GM11168 (cell line): ENCODE measurements at regions not wholly inside any gene's neighbourhood (a gene's known extent, or its start where the extent isn't known, plus 50 kb on each side); places are given as distances from the start of the nearest gene placed in this dataset.
"Not testable (repeated sequence)": the region's sequence is repeated elsewhere in the genome, so short reads cannot be mapped to it uniquely, and the experiment has no call there.

Source experiments
- in situ Hi-C: fragments of 300-500 bp; cut with MboI; formaldehyde crosslinking; loops from one replicate; pipeline ENCODE4 v1.12.0; 2022; ENCODE audit warnings: low sequenced_read_pairs; ENCODE audit not compliant: unreplicated experiment

DNA sequence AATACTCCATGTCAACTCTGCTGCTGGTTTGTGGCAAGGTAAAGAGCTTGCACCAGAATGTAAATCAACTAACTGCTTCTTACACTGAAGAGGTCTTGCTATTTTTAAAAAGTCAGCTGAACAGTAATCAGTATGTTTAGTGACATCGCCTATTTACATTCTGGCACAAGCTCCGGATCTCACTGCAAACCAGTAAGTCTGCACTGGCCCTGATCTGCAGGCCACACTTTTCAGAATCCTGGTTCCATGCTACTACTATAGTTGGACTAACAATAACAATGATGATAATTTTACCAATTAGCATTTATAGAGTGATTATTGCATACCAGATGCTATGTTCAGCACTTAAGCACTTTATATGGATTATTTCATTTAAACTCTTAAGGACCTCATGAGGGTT is 4792.9 kb upstream of the OR11H1 start:
- in situ Hi-C loops, result not testable (repeated sequence)

DNA sequence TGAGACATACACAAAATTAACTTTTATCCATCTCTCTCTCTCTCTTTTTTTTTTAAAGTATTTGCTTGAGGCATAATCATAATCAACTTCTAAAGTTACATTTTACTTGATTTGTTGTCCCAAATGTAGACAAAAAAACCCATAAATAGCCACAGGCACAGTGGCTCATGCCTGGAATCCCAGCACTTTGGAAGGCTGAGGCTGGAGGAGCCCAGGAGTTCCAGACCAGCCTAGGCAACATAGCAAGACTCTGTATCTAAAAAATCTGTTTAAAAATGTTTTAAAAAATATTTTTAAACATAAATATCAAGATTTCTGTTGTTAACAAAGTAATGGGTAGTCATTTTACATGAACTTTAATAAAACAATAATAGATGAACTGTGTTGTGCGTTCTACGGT is 4791.1 kb upstream of the OR11H1 start:
- in situ Hi-C loops, result not testable (repeated sequence)

- in situ Hi-C loops, result not testable (repeated sequence)
Observed at GRCh38 chr22:10737931-10738330, 4790.1 kb upstream of the OR11H1 start.

DNA sequence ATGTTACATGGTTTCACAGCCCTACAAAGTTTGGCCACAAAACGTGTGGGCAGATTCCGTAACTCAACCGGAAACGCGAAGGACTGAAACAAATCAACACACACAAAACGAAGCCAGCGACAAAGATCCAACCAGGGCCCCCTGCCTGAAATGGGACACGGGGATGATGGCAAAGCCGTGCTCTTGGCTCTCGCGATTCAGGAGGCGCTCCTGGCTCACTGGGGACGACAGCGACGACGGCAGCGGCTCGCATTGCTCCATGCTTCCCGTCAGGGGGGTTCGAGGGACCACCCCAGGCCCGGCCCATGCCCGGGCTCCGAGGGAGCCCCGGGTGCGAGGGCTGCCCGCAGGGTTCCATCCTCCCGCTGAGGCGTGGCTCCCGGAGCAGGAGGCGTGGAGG is 4786.8 kb upstream of the OR11H1 start:
- in situ Hi-C loops, result no loop called here

DNA sequence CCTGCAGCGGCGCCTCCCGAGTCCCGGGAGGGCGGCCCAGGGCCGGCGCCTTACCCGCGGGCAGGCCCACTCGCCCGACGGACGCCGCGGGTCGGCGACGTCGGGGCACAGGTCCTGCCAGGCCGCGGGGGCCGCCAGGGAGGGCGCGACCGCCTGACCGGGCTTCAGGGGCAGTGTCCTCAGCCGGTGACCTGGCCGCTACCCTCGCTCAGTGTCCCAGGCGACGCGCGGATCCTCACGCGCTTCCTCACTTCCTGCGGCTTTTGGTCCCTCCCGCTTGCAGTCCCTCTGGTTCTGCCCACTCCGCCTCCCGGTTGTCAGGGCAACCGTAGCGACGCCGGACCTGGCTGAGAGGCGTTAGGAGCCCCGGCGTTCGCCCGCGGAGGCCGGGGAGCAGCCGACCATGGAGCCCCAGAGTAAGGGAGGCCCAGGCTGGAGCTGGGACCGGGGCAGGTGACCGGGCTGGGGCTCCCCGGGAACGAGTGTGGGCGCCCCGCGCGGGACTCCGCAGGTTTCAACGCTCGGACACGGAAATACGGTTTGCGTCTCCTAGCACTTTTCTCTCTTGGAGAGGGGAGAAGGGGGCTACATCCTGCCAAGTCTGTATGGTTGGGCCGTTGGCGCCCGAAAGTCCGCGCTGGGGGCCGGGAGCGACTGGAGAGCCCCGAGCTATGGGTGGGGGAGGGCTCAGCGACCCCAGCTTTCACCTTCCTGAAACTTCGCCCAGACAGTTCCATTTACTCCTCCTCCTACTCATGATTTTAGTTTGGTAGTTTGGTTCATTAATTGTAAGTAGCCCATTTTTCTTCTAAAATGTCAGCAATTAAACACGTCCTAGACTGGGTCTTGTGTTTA is 4786.0 kb upstream of the OR11H1 start:
- in situ Hi-C loops, result not testable (repeated sequence)

GRCh38 chr22:10746382-10746781 is 4781.6 kb upstream of the OR11H1 start:
- in situ Hi-C loops, result not testable (repeated sequence)

- in situ Hi-C loops, result not testable (repeated sequence)
Observed at GRCh38 chr22:10747227-10747626, 4780.8 kb upstream of the OR11H1 start.

DNA sequence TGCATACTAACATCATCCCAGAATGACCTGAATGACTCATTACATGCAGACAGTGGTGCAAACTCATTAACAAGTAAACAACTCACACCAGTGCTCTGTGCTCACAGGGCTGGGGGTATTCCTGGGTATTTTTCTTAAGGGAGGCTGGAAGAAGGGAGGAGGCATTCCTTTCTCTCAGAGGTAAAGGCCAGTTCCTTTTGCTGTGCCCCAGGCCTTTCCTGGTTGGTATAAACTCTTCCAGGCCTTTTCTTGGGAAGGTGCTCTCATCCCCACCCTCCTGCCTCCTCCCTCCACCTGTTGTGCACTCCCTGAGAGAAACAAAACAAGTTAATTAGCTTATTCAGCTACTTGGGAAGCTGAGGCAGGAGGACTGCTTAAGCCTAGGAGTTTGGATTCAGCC is 4779.2 kb upstream of the OR11H1 start:
- in situ Hi-C loops, result not testable (repeated sequence)

GRCh38 chr22:10749423-10749822 is 4778.6 kb upstream of the OR11H1 start:
- in situ Hi-C loops, result not testable (repeated sequence)

DNA sequence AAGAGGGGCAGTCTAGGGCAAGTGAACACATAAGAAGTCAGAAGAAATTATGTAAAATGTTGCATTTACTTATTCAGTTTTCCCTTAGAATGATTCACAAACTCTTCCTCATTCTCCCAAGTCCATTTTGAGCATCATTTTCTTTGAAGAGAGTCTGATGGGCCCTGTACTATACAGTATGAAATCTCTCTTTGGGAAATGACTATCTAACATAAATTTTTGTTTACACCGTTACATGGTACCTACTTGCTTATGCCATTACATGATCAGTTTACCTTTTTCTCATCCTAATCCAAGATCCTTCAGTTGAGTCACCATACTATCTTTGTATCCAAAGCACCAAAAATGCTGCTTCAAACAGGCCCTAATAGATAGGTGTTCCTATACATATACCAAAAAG is 4774.4 kb upstream of the OR11H1 start:
- in situ Hi-C loops, result not testable (repeated sequence)

- in situ Hi-C loops, result not testable (repeated sequence)
Observed at GRCh38 chr22:10755350-10755749, 4772.6 kb upstream of the OR11H1 start.

GRCh38 chr22:10760418-10760817 is 4767.6 kb upstream of the OR11H1 start:
- in situ Hi-C loops, result not testable (repeated sequence)

GRCh38 chr22:10766320-10766719 is 4761.7 kb upstream of the OR11H1 start:
- in situ Hi-C loops, result loop anchor here (5.0 kb wide), 1 partner anchor 329 kb away; no protein-coding TSS in a partner anchor

- in situ Hi-C loops, result loop anchor here (5.0 kb wide), 1 partner anchor 332 kb away; no protein-coding TSS in a partner anchor
Observed at GRCh38 chr22:10768875-10769274, 4759.1 kb upstream of the OR11H1 start.

DNA sequence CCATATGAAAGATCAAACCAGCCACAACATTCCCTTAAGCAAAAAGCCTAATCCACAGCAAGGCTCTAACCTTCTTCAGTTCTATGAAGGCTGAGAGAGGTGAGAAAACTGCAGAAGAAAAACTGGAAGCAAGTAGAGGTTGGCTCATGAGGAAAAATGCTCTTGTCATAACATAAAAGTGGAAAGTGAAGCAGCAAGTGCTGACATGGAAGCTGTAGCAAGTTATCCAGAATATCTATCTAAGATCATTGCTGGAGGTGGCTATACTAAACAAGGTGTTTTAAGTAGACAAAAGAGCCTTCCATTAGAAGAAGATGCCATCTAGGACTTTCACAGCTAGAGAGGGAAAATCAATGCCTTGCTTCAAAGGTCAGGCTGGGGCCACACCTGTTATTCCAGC is 4756.2 kb upstream of the OR11H1 start:
- in situ Hi-C loops, result not testable (repeated sequence)

- in situ Hi-C loops, result not testable (repeated sequence)
Observed at GRCh38 chr22:10773341-10773740, 4754.7 kb upstream of the OR11H1 start.

DNA sequence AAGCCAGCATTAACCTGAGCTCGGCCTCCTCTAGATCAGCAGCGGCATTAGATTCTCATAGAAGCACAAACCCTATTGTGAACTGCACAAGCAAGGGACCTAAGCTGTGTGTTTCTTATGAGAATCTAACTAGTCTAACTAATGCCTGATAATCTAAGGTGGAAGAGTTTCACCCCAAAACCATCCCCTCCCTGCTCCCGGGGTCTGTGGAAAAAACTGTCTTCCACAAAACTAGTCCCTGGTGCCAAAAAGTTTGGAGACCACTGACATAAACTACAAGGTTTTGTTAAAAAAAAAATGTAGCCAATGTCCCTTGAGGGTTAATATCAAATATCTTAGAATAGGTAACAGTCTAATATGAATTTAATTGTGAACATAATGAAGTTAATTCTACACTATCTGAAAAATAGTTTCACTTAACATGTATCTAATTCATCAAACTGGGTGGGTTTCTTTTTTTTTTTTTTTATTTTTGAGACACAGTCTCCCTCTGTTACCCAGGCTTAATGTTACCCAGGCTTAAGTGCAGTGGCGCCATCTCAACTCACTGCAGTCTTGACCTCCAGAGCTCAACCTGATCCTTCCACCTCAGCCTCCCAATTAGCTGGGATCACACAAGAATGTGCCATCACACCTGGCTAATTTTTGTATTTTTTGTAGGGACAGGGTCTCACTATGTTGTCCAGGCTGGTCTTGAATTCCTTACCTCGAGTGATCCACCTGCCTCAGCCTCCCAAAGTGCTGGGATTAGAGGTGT is 4752.2 kb upstream of the OR11H1 start:
- in situ Hi-C loops, result not testable (repeated sequence)

DNA sequence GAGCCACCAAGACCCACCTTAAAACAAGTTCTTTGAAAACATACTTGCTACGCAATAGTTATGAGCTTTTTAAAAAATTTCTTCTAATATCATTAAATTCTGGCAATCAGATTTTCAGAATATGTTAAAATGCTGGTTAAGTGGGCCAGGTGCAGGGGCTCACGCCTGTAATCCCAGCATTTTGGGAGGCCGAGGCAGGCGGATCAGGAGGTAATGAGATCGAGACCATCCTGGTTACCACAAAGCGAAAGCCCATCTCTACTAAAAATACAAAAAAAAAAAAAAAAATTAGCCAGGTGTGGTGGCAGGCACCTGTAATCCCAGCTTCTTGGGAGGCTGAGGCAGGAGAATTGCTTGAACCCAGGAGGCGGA is 4751.6 kb upstream of the OR11H1 start:
- in situ Hi-C loops, result not testable (repeated sequence)

- in situ Hi-C loops, result not testable (repeated sequence)
Observed at GRCh38 chr22:10777733-10778132, 4750.3 kb upstream of the OR11H1 start.

- in situ Hi-C loops, result no loop called here
Observed at GRCh38 chr22:10778296-10778814, 4749.6 kb upstream of the OR11H1 start.

- in situ Hi-C loops, result not testable (repeated sequence)
Observed at GRCh38 chr22:10779200-10779599, 4748.8 kb upstream of the OR11H1 start.
